KOPT-K1 (cell line): ENCODE measurements at regions not wholly inside any gene's neighbourhood (a gene's known extent, or its start where the extent isn't known, plus 50 kb on each side); places are given as distances from the start of the nearest gene placed in this dataset.
"Not testable (repeated sequence)": the region's sequence is repeated elsewhere in the genome, so short reads cannot be mapped to it uniquely, and the experiment has no call there.

Source experiments
- H3K27ac ChIP-seq: fragments of 200-600 bp; sonication (generic); 2 replicates; pipeline ENCODE4 v1.5.1; 2016; ENCODE audit warnings: antibody characterized with exemption, mild to moderate bottlenecking, low read depth, low read length; ENCODE audit not compliant: poor library complexity, severe bottlenecking
- H3K36me3 ChIP-seq: fragments of 200-600 bp; sonication (generic); 2 replicates; pipeline ENCODE4 v1.5.1; 2017; ENCODE audit warnings: antibody characterized with exemption, mild to moderate bottlenecking, low read length, moderate library complexity; ENCODE audit not compliant: insufficient read depth
- H3K9me3 ChIP-seq: fragments of 200-600 bp; sonication (generic); 2 replicates; pipeline ENCODE4 v1.5.1; 2017; ENCODE audit warnings: antibody characterized with exemption, low read length, mild to moderate bottlenecking; ENCODE audit not compliant: insufficient read depth, poor library complexity, severe bottlenecking

- not testable (repeated sequence) for H3K9me3 ChIP-seq, H3K27ac ChIP-seq, H3K36me3 ChIP-seq
Observed at GRCh38 chr3:31115531-31115930, 221.1 kb upstream of the GADL1 start.

- Histone ChIP-seq H3K36me3 (no peaks in the 10 kb centered on the region), H3K9me3 (peaks cover 9% of the 10 kb centered on the region), H3K27ac (no peak overlapping the region)
Observed at GRCh38 chr3:31116651-31117050, 222.2 kb upstream of the GADL1 start.

DNA sequence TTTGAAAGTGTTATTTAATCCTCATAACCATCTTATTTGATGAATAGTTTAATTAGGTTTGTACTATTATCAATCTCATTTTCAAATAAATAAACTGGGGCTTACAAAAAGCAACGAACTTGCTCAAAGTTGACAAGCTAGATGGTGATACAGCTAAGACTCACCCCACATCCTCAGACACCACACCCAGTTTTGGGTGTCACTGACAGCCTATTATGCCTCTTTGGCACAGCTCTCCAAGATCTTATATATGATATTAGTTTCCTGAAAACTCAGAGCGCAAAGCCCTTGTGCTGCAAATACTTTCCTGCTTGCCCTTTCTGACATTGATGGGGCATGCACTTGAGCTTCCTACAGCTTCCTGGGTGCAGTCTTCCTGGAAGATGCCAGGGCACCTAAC is 223.4 kb upstream of the GADL1 start:
- Histone ChIP-seq H3K27ac (no peak overlapping the region), H3K9me3 (peaks cover 9% of the 10 kb centered on the region), H3K36me3 (no peaks in the 10 kb centered on the region)

DNA sequence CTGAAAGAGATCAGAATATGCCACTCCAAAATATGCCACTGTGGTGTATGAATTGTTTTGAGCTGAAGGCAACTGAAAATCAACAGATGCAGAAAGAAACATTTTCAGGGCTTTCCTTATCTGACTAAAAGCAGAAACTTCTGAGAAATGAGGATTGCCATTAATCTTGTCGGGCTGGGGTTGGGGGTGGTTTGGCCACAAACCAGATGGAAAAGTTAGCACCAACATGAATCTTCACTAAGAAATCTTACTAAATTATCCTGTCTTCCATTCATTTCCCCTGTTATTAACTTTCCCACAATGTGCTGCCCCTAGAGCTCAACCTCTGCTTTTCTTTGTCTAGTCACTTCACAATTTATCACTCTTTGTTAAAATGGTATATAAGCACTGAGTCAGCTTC is 229.9 kb upstream of the GADL1 start:
- H3K27ac ChIP-seq = no peak overlapping the region
- no peaks in the 10 kb centered on the region for H3K36me3 ChIP-seq
- peaks cover 15% of the 10 kb centered on the region for H3K9me3 ChIP-seq

GRCh38 chr3:31125413-31126020 is 231.1 kb upstream of the GADL1 start:
- peaks cover 15% of the 10 kb centered on the region for H3K9me3 ChIP-seq
- no peaks in the 10 kb centered on the region for H3K36me3 ChIP-seq
- no peak overlapping the region for H3K27ac ChIP-seq

DNA sequence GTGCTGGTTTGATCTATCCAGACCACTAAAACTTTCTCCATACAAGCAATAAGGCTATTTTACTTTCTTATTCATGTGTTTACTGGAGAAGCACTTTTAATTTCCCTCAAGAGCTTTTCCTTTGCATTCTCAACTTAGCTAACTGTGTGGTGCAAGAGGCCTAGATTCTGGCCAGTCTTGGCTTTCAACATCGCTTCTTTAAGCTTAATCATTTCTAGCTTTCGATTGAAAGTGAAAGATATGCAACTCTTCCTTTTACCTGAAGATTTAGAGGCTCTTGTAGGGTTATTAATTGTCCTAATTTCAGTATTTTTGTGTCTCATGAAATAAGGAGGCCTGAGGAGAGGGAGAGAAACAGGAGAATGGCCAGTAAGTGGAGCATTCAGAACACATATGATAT is 234.8 kb upstream of the GADL1 start:
- no peak overlapping the region for H3K27ac ChIP-seq
- no peaks in the 10 kb centered on the region for H3K36me3 ChIP-seq
- H3K9me3 ChIP-seq = peaks cover 7% of the 10 kb centered on the region

GRCh38 chr3:31132132-31132769 is 237.8 kb upstream of the GADL1 start:
- Histone ChIP-seq H3K27ac (no peak overlapping the region), H3K36me3 (no peaks in the 10 kb centered on the region), H3K9me3 (no peaks in the 10 kb centered on the region)

DNA sequence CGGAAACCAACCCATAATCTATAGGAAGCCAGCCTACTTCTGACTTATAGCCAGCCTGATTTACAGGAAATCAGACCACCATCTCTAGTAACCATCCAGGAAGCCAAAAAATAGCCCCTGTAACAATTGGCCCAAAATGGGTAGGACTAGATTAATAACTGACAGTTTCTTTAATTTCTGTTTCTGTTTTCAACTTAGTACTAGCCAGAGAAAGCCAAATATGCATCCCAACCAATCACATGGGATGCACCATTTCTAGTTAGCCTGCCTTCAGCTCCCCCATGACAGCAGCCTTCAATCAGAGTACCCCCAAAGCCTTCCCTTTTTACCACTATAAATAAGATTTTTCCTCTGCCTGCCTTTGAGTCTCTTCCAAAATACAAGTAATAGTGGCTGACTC is 239.1 kb upstream of the GADL1 start:
- H3K36me3 ChIP-seq = no peaks in the 10 kb centered on the region
- no peaks in the 10 kb centered on the region for H3K9me3 ChIP-seq
- H3K27ac ChIP-seq = no peak overlapping the region

DNA sequence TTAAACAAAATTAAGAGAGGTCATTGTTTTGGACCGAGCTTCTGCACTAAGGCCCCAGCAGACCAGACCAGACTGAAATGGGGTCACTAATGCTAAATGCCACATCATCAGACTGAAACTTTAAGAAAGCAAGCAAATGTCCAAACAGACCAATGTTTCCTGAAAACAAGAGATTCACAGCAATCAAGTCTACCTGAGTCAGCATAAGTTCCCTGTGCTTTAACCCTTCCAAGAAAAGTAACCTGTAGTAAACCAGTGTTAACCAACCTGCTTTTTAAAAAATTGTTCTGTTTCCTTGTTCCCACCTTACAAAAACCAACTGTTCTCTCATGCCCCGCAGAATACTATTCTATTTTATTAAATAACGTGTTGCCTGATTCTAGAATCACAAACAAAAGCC is 241.1 kb upstream of the GADL1 start:
- Histone ChIP-seq H3K9me3 (no peaks in the 10 kb centered on the region), H3K27ac (no peak overlapping the region), H3K36me3 (no peaks in the 10 kb centered on the region)

GRCh38 chr3:31137718-31138465 is 243.4 kb upstream of the GADL1 start:
- H3K27ac ChIP-seq = no peak overlapping the region
- H3K36me3 ChIP-seq = no peaks in the 10 kb centered on the region
- no peaks in the 10 kb centered on the region for H3K9me3 ChIP-seq

GRCh38 chr3:31140470-31140869 is 246.0 kb upstream of the GADL1 start:
- no peaks in the 10 kb centered on the region for H3K36me3 ChIP-seq
- H3K9me3 ChIP-seq = no peaks in the 10 kb centered on the region
- no peak overlapping the region for H3K27ac ChIP-seq

- peaks cover 4% of the 10 kb centered on the region for H3K9me3 ChIP-seq
- H3K27ac ChIP-seq = no peak overlapping the region
- H3K36me3 ChIP-seq = no peaks in the 10 kb centered on the region
Observed at GRCh38 chr3:31142139-31142538, 247.7 kb upstream of the GADL1 start.

GRCh38 chr3:31142543-31142942 is 248.1 kb upstream of the GADL1 start:
- Histone ChIP-seq H3K27ac (no peak overlapping the region), H3K36me3 (no peaks in the 10 kb centered on the region), H3K9me3 (peaks cover 8% of the 10 kb centered on the region)

GRCh38 chr3:31145062-31145461 is 250.6 kb upstream of the GADL1 start:
- Histone ChIP-seq H3K27ac (no peak overlapping the region), H3K36me3 (no peaks in the 10 kb centered on the region), H3K9me3 (peaks cover 26% of the 10 kb centered on the region)

DNA sequence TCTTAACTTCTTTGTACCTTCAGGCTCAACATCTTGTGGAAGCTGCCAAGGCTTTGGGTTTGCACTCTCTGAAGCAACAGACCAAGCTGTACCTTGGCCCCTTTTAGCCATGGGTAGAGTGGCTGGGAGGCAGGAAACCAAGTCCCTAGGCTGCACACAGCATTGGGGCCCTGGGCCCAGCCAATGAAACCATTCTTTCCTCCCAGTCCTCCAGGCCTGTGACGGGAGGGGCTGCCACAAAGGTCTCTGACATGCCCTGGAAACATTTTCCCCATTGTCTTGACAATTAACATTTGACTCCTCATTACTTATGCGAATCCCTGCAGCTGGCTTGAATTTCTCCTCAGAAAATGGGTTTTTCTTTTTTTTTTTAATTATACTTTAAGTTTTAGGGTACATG is 253.1 kb upstream of the GADL1 start:
- peaks cover 46% of the 10 kb centered on the region for H3K9me3 ChIP-seq
- no peak overlapping the region for H3K27ac ChIP-seq
- H3K36me3 ChIP-seq = no peaks in the 10 kb centered on the region
